GM19023 (cell line): ENCODE measurements at regions not wholly inside any gene's neighbourhood (a gene's known extent, or its start where the extent isn't known, plus 50 kb on each side); places are given as distances from the start of the nearest gene placed in this dataset.

Experiments used
- ATAC-seq: cut with Tn5 transposase; IDR thresholded peaks from one replicate; pipeline ENCODE4 v1.9.1; 2021; ENCODE audit warnings: mild to moderate bottlenecking, moderate library complexity; ENCODE audit not compliant: unreplicated experiment

- ATAC-seq, result no peak
These were observed 112.8 kb downstream of the RIPK4 start for GRCh38 chr21:41653954-41654491.

- no peak for ATAC-seq
These were observed 113.5 kb downstream of the RIPK4 start for GRCh38 chr21:41653243-41653953.

DNA sequence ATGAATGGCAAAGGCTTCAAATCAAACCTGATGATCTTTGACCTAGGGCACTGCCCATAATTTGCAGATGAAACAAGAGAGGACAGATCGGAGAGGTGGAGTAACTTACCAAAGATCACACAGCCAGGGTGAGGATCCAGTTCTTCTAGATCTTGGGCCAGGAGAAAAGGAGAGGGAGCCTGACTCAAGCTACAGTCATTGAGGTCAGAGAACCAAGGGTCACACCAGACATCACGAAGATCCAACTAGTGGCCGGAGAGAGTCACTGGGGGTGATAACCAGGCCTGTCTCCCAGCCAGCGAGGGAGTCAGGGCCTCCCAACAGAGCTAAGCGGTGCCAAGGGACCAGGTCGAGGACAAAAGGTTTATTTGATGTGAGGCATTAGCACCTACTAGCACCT, 115.0 kb downstream of the RIPK4 start:
- no peak for ATAC-seq

- ATAC-seq, result no peak
These were observed 115.4 kb downstream of the RIPK4 start for GRCh38 chr21:41651406-41651805.

DNA sequence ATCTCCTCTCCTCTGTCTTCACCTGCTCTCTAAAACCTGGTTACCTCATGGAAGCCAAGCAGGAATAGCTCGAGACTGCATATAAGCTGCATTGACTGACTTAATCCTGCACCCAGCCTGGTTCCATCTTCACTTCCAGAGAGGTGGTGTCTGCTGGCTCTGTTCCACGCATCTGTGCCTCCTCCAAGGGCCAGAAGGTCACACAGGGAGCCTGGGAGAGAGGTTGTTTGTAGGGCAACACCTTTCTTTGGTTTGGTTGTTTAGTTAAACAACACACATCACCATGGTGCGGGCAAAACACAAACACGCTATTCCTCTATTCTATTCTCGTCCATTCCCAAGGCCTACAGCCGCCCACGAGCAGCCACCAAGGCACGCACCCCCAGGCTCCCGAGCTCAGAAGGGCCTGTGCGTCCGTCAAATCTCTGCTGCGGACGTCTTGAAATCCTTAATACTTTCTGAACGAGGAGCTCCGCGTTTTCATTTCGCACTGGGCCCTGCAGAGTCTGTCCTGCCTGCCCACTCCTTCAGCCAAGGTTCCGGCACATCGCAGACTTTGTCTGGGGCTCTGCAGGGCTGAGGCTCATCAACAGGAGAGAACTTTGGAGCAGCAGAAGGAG, 116.2 kb downstream of the RIPK4 start:
- ATAC-seq, result no peak

DNA sequence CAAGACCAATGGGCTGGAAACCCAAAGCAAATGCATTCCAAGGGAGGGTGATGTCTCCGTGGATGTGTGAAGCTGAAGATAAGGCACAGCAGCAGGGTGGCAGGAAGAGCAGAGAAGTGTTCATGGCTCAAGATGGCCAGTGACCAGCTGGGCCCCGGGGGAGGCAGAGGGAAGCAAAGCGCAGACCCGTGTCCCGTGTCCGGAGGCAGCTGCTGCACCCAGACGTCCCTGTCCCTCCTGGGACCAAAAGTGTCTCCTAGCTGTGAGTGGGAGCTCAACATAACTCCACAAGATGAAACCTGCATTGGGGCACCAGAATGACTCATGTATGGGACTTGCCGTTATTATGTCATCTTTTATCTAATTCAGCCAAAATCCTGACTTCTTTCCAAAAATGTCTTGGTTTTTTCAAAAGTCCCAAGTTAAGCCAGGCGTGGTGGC, 118.2 kb downstream of the RIPK4 start:
- ATAC-seq, result no peak

GRCh38 chr21:41647806-41648561, 118.9 kb downstream of the RIPK4 start:
- ATAC-seq, result no peak

DNA sequence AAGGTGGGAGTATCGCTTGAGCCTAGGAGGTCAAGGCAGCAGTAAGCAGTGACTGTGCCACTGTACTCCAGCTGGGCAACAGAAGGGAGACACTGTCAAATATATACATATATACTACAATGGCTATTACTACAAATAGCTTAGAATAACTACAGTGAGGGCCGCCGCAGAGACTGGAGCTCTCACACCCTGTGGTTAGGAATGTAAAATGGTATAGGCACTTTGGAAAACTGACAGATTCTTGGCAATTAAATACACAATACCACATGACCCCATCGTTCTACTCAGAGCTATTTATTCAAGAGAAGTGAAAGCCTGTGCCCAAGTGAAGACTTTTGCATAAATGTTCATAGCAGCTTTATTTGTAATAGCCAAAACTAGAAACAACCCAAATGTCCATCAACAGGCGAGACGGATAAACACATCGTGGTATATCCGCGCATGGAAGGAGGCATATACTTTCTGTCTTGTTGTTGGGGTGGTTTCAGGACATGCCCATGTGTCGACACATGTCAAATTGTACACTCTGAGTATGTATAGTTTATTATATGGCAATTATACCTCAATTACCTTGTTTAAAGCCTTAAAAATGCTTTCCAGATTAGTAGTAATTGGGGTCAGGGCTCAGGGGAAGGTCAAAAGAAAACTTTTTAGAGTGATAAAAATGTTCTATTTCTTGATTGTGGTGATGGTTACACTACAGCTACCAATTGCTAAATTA, 123.4 kb downstream of the RIPK4 start:
- ATAC-seq, result no peak

- ATAC-seq, result no peak
These were observed 124.8 kb downstream of the RIPK4 start for GRCh38 chr21:41641821-41642701.

- ATAC-seq, result no peak
These were observed 125.4 kb downstream of the RIPK4 start for GRCh38 chr21:41641510-41641815.

GRCh38 chr21:41640748-41641509, 125.9 kb downstream of the RIPK4 start:
- no peak for ATAC-seq

- ATAC-seq, result no peak
These were observed 127.1 kb downstream of the RIPK4 start for GRCh38 chr21:41639766-41640165.

GRCh38 chr21:41639336-41639735, 127.5 kb downstream of the RIPK4 start:
- no peak for ATAC-seq

- ATAC-seq, result no peak
These were observed 128.6 kb downstream of the RIPK4 start for GRCh38 chr21:41638201-41638790.

DNA sequence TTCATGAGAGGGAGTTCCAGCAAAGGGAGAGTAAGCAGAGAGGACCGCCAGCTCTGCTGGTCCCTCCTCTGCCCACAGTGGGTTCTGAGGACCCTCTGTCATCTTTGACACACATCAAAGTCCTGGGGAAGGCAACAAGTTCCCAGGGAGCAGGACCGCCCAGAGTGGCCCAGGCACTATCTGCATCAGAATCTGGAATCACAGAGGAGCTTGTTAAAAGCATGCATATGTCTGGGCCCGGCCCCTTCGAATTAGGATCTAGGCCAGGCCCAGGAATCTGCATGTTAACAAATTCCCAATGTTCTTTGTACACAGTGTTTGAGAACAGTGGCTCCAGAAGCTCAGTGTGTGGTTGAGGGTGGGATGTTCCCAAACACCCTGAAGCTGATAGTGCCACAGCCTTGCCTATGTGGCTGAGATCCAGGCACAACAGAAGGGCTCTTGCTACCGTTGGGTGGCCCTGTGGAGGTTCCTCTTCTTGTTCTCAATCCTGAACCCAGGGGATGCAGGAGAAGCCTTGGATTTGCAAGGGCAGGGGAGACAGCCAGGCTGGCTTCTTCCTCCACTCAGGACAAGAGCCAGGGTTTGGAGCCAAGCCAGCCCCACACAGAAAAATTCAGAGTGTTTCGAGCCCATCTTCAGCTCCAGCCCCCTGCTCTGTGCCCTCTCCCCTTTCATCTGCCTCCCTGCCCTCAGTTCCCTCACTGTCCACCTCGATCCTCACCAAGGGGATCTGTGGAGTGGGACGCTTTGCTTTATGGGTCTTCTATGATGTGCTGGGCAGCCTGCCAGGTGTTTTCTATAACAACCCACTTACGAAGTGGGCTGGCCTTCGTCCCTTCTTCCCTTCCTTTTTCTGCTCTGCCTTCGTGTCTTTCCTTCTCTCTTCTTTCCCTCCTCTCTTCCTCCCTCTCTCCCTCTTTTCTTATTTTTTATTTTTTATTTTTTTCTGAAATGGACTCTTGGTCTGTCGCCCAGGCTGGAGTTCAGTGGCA, 129.0 kb upstream of the TMPRSS2 start:
- ATAC-seq, result no peak

GRCh38 chr21:41635874-41636273, 127.9 kb upstream of the TMPRSS2 start:
- no peak for ATAC-seq

DNA sequence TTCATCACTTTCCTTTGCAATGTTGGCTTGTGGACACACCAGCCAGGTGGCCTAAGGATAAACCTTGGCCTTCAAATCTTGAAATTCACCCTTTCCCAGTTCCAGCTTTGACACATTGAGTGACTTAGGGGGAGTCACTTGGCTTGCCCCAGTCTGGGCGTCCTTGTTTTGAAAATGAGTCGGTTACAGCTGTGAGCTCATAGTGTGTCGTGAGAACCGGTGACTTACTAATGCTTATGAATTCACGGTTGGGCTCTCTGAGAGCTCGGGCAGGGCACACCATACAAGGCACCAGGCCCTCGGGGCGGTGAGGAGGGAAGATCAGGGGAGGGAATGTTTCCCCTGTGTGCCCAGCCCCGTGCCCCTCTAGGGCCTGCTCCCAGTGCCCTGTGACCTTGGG, 126.9 kb upstream of the TMPRSS2 start:
- ATAC-seq, result no peak

DNA sequence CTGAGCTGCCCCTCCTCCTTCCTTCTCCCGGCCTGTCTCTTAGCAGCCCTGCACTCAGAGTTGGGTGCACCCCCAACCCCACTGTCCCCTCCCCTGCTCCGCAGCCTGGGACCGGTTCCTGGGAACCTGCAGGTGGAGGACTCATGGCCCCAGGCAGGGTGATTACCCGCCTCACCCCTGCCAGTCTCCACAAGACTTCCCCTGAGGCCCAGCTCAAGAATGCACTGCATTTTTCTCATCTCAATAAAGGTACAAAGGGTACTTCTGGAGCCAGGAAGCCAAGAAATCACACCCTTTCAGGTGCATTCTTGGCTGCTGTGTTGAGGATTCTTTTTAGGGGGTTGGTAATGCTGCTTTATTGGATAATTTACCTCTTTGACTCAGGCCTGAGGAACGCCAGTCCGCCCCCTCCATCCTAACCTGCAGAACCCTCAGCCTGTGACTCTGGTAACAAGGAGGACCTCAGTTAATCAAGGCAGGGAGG, 126.3 kb upstream of the TMPRSS2 start:
- ATAC-seq, result no peak
